H9 (cell line): ENCODE measurements at regions not wholly inside any gene's neighbourhood (a gene's known extent, or its start where the extent isn't known, plus 50 kb on each side); places are given as distances from the start of the nearest gene placed in this dataset.
"Not testable (repeated sequence)": the region's sequence is repeated elsewhere in the genome, so short reads cannot be mapped to it uniquely, and the experiment has no call there.

Source experiments
- DNase-seq: peaks from one replicate; pipeline ENCODE4 v3.0.0-alpha.2; 2017
- H2AFZ ChIP-seq: one replicate; pipeline ENCODE4 v1.6.1; 2013; ENCODE audit warnings: mild to moderate bottlenecking, low read length, control low read depth, moderate library complexity
- H2AK5ac ChIP-seq: 2 replicates; pipeline ENCODE4 v1.6.1; 2013; ENCODE audit warnings: low read length, control low read depth, mixed read lengths; ENCODE audit not compliant: insufficient read length
- H2BK120ac ChIP-seq: one replicate; pipeline ENCODE4 v1.6.1; 2013; ENCODE audit warnings: low read depth, mild to moderate bottlenecking, low read length, control low read depth, inconsistent platforms; ENCODE audit not compliant: poor library complexity, severe bottlenecking
- H2BK12ac ChIP-seq: 2 replicates; pipeline ENCODE4 v1.6.1; 2013; ENCODE audit warnings: low read length, control low read depth, mixed read lengths, low read depth; ENCODE audit not compliant: insufficient read length
- H2BK15ac ChIP-seq: 2 replicates; pipeline ENCODE4 v1.6.1; 2013; ENCODE audit warnings: low read depth, low read length, control low read depth
- H2BK20ac ChIP-seq: one replicate; pipeline ENCODE4 v1.6.1; 2013; ENCODE audit warnings: low read depth, mild to moderate bottlenecking, low read length, control low read depth, inconsistent platforms; ENCODE audit not compliant: poor library complexity, severe bottlenecking
- H2BK5ac ChIP-seq: 2 replicates; pipeline ENCODE4 v1.6.1; 2013; ENCODE audit warnings: low read length, control low read depth, mixed read lengths; ENCODE audit not compliant: insufficient read length
- H3K14ac ChIP-seq: 2 replicates; pipeline ENCODE4 v1.6.1; 2013; ENCODE audit warnings: low read length, control low read depth; ENCODE audit not compliant: insufficient read depth
- H3K18ac ChIP-seq: 2 replicates; pipeline ENCODE4 v1.6.1; 2013; ENCODE audit warnings: low read depth, mild to moderate bottlenecking, mixed read lengths, low read length, control low read depth; ENCODE audit not compliant: insufficient read length
- H3K23ac ChIP-seq: 2 replicates; pipeline ENCODE4 v1.6.1; 2013; ENCODE audit warnings: low read length, control low read depth, mixed read lengths, low read depth; ENCODE audit not compliant: insufficient read length
- H3K23me2 ChIP-seq: 2 replicates; pipeline ENCODE4 v1.6.1; 2013; ENCODE audit warnings: low read depth, mild to moderate bottlenecking, mixed read lengths, low read length, control low read depth; ENCODE audit not compliant: insufficient read length, poor library complexity, severe bottlenecking
- H3K27ac ChIP-seq: 2 replicates; pipeline ENCODE4 v1.5.1; 2013; ENCODE audit warnings: low read length, control low read depth, mixed read lengths, low read depth; ENCODE audit not compliant: insufficient read length
- H3K27me3 ChIP-seq: 2 replicates; pipeline ENCODE4 v1.6.1; 2013; ENCODE audit warnings: low read length, control low read depth, inconsistent platforms; ENCODE audit not compliant: insufficient read depth
- H3K4ac ChIP-seq: 2 replicates; pipeline ENCODE4 v1.6.1; 2013; ENCODE audit warnings: low read depth, mild to moderate bottlenecking, control low read depth, inconsistent platforms, low read length, moderate library complexity
- H3K4me1 ChIP-seq: 2 replicates; pipeline ENCODE4 v1.6.1; 2013; ENCODE audit warnings: low read length, control low read depth, inconsistent platforms; ENCODE audit not compliant: insufficient read depth
- H3K4me2 ChIP-seq: 2 replicates; pipeline ENCODE4 v1.6.1; 2013; ENCODE audit warnings: low read length, control low read depth, mixed read lengths; ENCODE audit not compliant: insufficient read length, insufficient read depth
- H3K56ac ChIP-seq: 2 replicates; pipeline ENCODE4 v1.6.1; 2013; ENCODE audit warnings: low read depth, mild to moderate bottlenecking, mixed read lengths, low read length, control low read depth; ENCODE audit not compliant: insufficient read length
- H3K79me1 ChIP-seq: 2 replicates; pipeline ENCODE4 v1.6.1; 2013; ENCODE audit warnings: low read depth, mild to moderate bottlenecking, moderate library complexity, low read length, control low read depth, inconsistent platforms; ENCODE audit not compliant: insufficient read depth, poor library complexity, severe bottlenecking
- H3K79me2 ChIP-seq: 2 replicates; pipeline ENCODE4 v1.6.1; 2013; ENCODE audit warnings: low read length, control low read depth, inconsistent platforms; ENCODE audit not compliant: insufficient read depth
- H3K9ac ChIP-seq: 2 replicates; pipeline ENCODE4 v1.6.1; 2013; ENCODE audit warnings: low read length, control low read depth, mixed read lengths; ENCODE audit not compliant: insufficient read length; ENCODE audit errors: extremely low read depth
- H3K9me3 ChIP-seq: one replicate; pipeline ENCODE4 v1.6.1; 2013; ENCODE audit warnings: low read depth, low read length, inconsistent platforms; ENCODE audit not compliant: control insufficient read depth
- H3T11ph ChIP-seq: one replicate; pipeline ENCODE4 v1.6.1; 2013; ENCODE audit warnings: mild to moderate bottlenecking, low read length, control low read depth, inconsistent platforms
- H4K20me1 ChIP-seq: one replicate; pipeline ENCODE4 v1.6.1; 2013; ENCODE audit not compliant: control insufficient read depth, insufficient read length, insufficient read depth
- H4K5ac ChIP-seq: 2 replicates; pipeline ENCODE4 v1.6.1; 2013; ENCODE audit warnings: low read depth, mild to moderate bottlenecking, mixed read lengths, low read length, control low read depth; ENCODE audit not compliant: insufficient read length
- H4K8ac ChIP-seq: replicated peaks from 2 replicates; pipeline ENCODE4 v1.6.1; 2013; ENCODE audit warnings: low read length, control low read depth, mixed read lengths, low read depth; ENCODE audit not compliant: insufficient read length
- H4K91ac ChIP-seq: 2 replicates; pipeline ENCODE4 v1.6.1; 2013; ENCODE audit warnings: low read depth, mild to moderate bottlenecking, moderate library complexity, mixed read lengths, low read length, control low read depth; ENCODE audit not compliant: insufficient read length
- H3K27ac Mint-ChIP-seq, 3 experiments: 2 replicates in 2 of 3; 3 replicates in 1 of 3; pipeline ENCODE4 v1.8.0; 2020 to 2021; ENCODE audit warnings: mixed read lengths in 3 of 3, mild to moderate bottlenecking in 1 of 3, moderate library complexity in 1 of 3
- H3K27me3 Mint-ChIP-seq: 2 replicates; pipeline ENCODE4 v1.8.0; 2021; ENCODE audit warnings: low read depth, mild to moderate bottlenecking, moderate library complexity, mixed read lengths
- H3K36me3 Mint-ChIP-seq, 3 experiments: 2 replicates in 2 of 3; 3 replicates in 1 of 3; pipeline ENCODE4 v1.8.0; 2020 to 2021; ENCODE audit warnings: low read depth in 3 of 3, mixed read lengths in 3 of 3; ENCODE audit not compliant: insufficient read depth in 1 of 3
- H3K4me1 Mint-ChIP-seq, 2 experiments: 2 replicates each; pipeline ENCODE4 v1.8.0; 2020; ENCODE audit warnings: mixed read lengths in 2 of 2
- H3K4me3 Mint-ChIP-seq, 2 experiments: 2 replicates in 1 of 2; 3 replicates in 1 of 2; pipeline ENCODE4 v1.8.0; 2020 to 2021; ENCODE audit warnings: mild to moderate bottlenecking in 2 of 2, mixed read lengths in 2 of 2, moderate library complexity in 1 of 2
- H3K9me3 Mint-ChIP-seq, 2 experiments: 2 replicates in 1 of 2; 3 replicates in 1 of 2; pipeline ENCODE4 v1.8.0; 2020; ENCODE audit warnings: mild to moderate bottlenecking in 2 of 2, mixed read lengths in 2 of 2, moderate library complexity in 1 of 2
- WGBS: extraction: QIAGEN DNeasy Blood & Tissue Kit; methylation state at CpG from one replicate; pipeline ENCODE4 v1.1.7; 2013; ENCODE audit warnings: missing lambda C conversion rate, low lambda C conversion rate, mixed read lengths; ENCODE audit not compliant: insufficient read length; ENCODE audit errors: extremely low coverage; 5-methylcytosine and 5-hydroxymethylcytosine counted together
- TF ChIP-seq, protein P1 (sequence below): fragments of 200-600 bp; sonication (generic); conservative IDR thresholded peaks from 3 replicates; pipeline ENCODE4 v1.8.0; 2021; ENCODE audit warnings: antibody characterized with exemption, mild to moderate bottlenecking

DNA sequence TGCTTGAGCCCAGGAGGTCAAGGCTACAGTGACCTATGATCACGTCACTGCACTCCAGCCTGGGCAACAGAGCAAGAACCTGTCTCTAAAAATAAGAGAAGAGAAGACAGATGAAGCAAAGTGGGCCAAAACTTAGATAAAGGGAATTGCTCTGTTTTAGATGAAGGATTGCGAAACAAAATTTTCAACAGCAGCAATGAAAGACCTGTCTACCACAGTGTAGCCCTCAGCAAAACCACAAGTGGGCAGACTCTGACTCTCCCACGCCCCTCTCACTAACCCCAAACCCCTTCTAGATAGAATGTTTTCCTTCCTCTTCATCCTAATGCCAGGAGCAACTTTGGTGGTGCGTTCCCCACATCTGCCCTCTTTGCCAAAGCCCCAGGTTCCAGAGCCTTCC lies 105.6 kb upstream of the ALDH3B2 start:
- Histone ChIP-seq H3K23ac (no peak overlapping the region), H2BK15ac (no peak overlapping the region), H4K20me1 (no peaks in the 10 kb centered on the region), H3K18ac (no peak overlapping the region), H3K9ac (no peak overlapping the region), H2BK20ac (no peak overlapping the region), H3K56ac (no peak overlapping the region), H2AK5ac (no peak overlapping the region), H3K79me2 (no peaks in the 10 kb centered on the region), H3K4me1 (no peaks in the 10 kb centered on the region), H3K14ac (no peak overlapping the region), H4K5ac (no peak overlapping the region), H3K23me2 (no peaks in the 10 kb centered on the region), H2BK120ac (no peak overlapping the region), H2BK12ac (no peak overlapping the region), H4K8ac (no peak overlapping the region), H3K27ac (no peak overlapping the region), H3K27me3 (no peaks in the 10 kb centered on the region), H3K4me2 (no peak overlapping the region), H3K79me1 (no peaks in the 10 kb centered on the region), H3T11ph (no peak overlapping the region), H2AFZ (no peak overlapping the region), H2BK5ac (no peak overlapping the region), H3K4ac (no peak overlapping the region), H3K9me3 (no peaks in the 10 kb centered on the region), H4K91ac (no peak overlapping the region)
- Mint-ChIP-seq H3K9me3 (peaks cover 0 to 3% of the 10 kb centered on the region in 2 experiments; a peak in 1 of 5 replicates), H3K27me3 (peaks cover 8% of the 10 kb centered on the region), H3K36me3 (no peaks in the 10 kb centered on the region), H3K27ac (no peak overlapping the region), H3K4me1 (peaks cover 3 to 4% of the 10 kb centered on the region in 2 experiments; a peak in 3 of 4 replicates), H3K4me3 (no peak overlapping the region)
- TF ChIP-seq, protein P1, sequence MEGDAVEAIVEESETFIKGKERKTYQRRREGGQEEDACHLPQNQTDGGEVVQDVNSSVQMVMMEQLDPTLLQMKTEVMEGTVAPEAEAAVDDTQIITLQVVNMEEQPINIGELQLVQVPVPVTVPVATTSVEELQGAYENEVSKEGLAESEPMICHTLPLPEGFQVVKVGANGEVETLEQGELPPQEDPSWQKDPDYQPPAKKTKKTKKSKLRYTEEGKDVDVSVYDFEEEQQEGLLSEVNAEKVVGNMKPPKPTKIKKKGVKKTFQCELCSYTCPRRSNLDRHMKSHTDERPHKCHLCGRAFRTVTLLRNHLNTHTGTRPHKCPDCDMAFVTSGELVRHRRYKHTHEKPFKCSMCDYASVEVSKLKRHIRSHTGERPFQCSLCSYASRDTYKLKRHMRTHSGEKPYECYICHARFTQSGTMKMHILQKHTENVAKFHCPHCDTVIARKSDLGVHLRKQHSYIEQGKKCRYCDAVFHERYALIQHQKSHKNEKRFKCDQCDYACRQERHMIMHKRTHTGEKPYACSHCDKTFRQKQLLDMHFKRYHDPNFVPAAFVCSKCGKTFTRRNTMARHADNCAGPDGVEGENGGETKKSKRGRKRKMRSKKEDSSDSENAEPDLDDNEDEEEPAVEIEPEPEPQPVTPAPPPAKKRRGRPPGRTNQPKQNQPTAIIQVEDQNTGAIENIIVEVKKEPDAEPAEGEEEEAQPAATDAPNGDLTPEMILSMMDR: 0 out of 3 replicates have a peak, but pooled peaks have one; percentile 13
- DNase-seq: no peak
- WGBS: no CpG with 5 or more reads among the region's 4 CpGs

DNA sequence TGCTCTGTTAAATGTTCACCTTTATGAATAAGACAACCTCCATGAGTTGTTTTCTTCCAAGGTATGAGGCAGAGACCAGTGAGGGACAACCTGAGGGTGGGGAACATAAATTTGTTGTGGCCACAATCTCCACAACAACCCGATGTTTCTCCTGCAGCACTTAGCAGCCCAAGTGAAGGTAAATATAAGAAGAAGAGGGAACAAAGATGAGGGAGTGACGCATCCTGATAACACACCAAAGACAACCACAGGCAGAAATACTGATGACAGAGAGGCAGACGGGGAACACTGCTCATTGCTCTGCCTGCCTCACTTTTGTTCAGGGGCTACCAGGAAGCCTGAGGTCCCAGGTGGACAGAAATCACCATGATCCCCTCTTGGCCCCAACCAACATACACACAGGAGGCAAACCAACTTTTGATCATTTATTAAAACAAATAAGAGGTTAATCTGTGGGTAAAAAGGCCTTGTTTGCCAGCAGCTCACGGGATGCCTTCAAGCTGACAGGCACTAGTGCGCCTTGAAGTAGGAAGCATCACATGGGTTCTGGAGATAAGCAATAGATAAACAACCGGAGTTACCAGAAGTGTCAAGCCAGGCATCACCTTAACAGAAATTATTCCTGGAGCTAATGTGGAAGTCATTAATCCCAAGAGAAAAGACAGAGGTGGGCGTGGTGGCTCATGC lies 104.9 kb upstream of the ALDH3B2 start:
- H2BK5ac ChIP-seq, H3K27me3 ChIP-seq, H3K4me2 ChIP-seq, H2BK20ac ChIP-seq, DNase-seq, H2AK5ac ChIP-seq, H3K9me3 ChIP-seq, H2BK15ac ChIP-seq, H3K79me1 ChIP-seq, H3K4ac ChIP-seq, H4K5ac ChIP-seq, H4K91ac ChIP-seq, H3T11ph ChIP-seq, H3K14ac ChIP-seq, H3K27ac Mint-ChIP-seq, H2AFZ ChIP-seq, H3K18ac ChIP-seq, H3K79me2 ChIP-seq, H3K56ac ChIP-seq, H3K23me2 ChIP-seq, H4K8ac ChIP-seq, H3K36me3 Mint-ChIP-seq, H3K4me3 Mint-ChIP-seq, H3K9ac ChIP-seq, H3K27ac ChIP-seq, H3K23ac ChIP-seq, H4K20me1 ChIP-seq, H2BK120ac ChIP-seq, H3K9me3 Mint-ChIP-seq, H2BK12ac ChIP-seq, H3K4me1 Mint-ChIP-seq, H3K4me1 ChIP-seq: not testable (repeated sequence)
- peaks cover 15% of the 10 kb centered on the region for H3K27me3 Mint-ChIP-seq
- no CpG with 5 or more reads among the region's 7 CpGs for WGBS
